ENCODE measurements at regions not wholly inside any gene's neighbourhood (a gene's known extent, or its start where the extent isn't known, plus 50 kb on each side); places are given as distances from the start of the nearest gene placed in this dataset.

- no peaks in the 10 kb centered on the region for H3K27me3 ChIP-seq (ENCODE audit: insufficient read depth, low read length)
- Mint-ChIP-seq H3K27me3 (ENCODE audit: low read depth, unreplicated experiment) (no peaks in the 10 kb centered on the region), H3K36me3 (ENCODE audit: low read depth, unreplicated experiment) (no peaks in the 10 kb centered on the region), H3K27ac (ENCODE audit: unreplicated experiment) (no peak overlapping the region), H3K4me3 (ENCODE audit: unreplicated experiment) (no peak overlapping the region), H3K9me3 (ENCODE audit: unreplicated experiment) (peaks cover 23% of the 10 kb centered on the region), H3K4me1 (ENCODE audit: low read depth, unreplicated experiment) (no peaks in the 10 kb centered on the region)
- no peaks in the 10 kb centered on the region for H3K4me1 ChIP-seq (ENCODE audit: insufficient read depth, low read length)
- H3K9ac ChIP-seq (ENCODE audit: low read length), result no peak overlapping the region
- H4K20me1 ChIP-seq (ENCODE audit: insufficient read depth, low read length), result no peaks in the 10 kb centered on the region
- H3K4me2 ChIP-seq (ENCODE audit: low read length), result no peak overlapping the region
- no peak for FAIRE-seq
- no peak overlapping the region for H2AFZ ChIP-seq (ENCODE audit: low read depth, low read length)
- no peak for DNase-seq (ENCODE audit: low read depth)
- no peaks in the 10 kb centered on the region for H3K79me2 ChIP-seq (ENCODE audit: insufficient read depth, low read length)
- H3K4me3 ChIP-seq (ENCODE audit: insufficient read depth, low read depth, low read length), result no peak overlapping the region
- TF ChIP-seq CTCF (IDR thresholded peaks at IDR 0.05; ENCODE audit: insufficient read depth, low read depth, low read length) (no peak), EZH2 (IDR thresholded peaks at IDR 0.05; ENCODE audit: insufficient read depth, low read length) (no peak)
- H3K9me3 ChIP-seq (ENCODE audit: insufficient read depth, low read depth, low read length), result peaks cover 4% of the 10 kb centered on the region
- H3K27ac ChIP-seq (ENCODE audit: low read depth, low read length), result no peak overlapping the region
- no peaks in the 10 kb centered on the region for H3K36me3 ChIP-seq (ENCODE audit: insufficient read depth, low read length)
Observed at GRCh38 chrX:475926-476723, 89.4 kb upstream of the PPP2R3B start.

GRCh38 chrX:476724-477075 lies 90.0 kb upstream of the PPP2R3B start:
- Histone ChIP-seq H2AFZ (ENCODE audit: low read depth, low read length) (no peak overlapping the region), H3K36me3 (ENCODE audit: insufficient read depth, low read length) (no peaks in the 10 kb centered on the region), H3K4me1 (ENCODE audit: insufficient read depth, low read length) (no peaks in the 10 kb centered on the region), H3K27me3 (ENCODE audit: insufficient read depth, low read length) (no peaks in the 10 kb centered on the region), H3K79me2 (ENCODE audit: insufficient read depth, low read length) (no peaks in the 10 kb centered on the region), H3K9me3 (ENCODE audit: insufficient read depth, low read depth, low read length) (peaks cover 4% of the 10 kb centered on the region), H4K20me1 (ENCODE audit: insufficient read depth, low read length) (no peaks in the 10 kb centered on the region), H3K9ac (ENCODE audit: low read length) (no peak overlapping the region), H3K27ac (ENCODE audit: low read depth, low read length) (no peak overlapping the region), H3K4me2 (ENCODE audit: low read length) (no peak overlapping the region), H3K4me3 (ENCODE audit: insufficient read depth, low read depth, low read length) (no peak overlapping the region)
- Mint-ChIP-seq H3K4me1 (ENCODE audit: low read depth, unreplicated experiment) (no peaks in the 10 kb centered on the region), H3K27me3 (ENCODE audit: low read depth, unreplicated experiment) (no peaks in the 10 kb centered on the region), H3K9me3 (ENCODE audit: unreplicated experiment) (peaks cover 23% of the 10 kb centered on the region), H3K27ac (ENCODE audit: unreplicated experiment) (no peak overlapping the region), H3K4me3 (ENCODE audit: unreplicated experiment) (no peak overlapping the region), H3K36me3 (ENCODE audit: low read depth, unreplicated experiment) (no peaks in the 10 kb centered on the region)
- FAIRE-seq, result no peak
- no peak for DNase-seq (ENCODE audit: low read depth)
- no peak for TF ChIP-seq CTCF (IDR thresholded peaks at IDR 0.05; ENCODE audit: insufficient read depth, low read depth, low read length)
- TF ChIP-seq EZH2 (IDR thresholded peaks at IDR 0.05; ENCODE audit: insufficient read depth, low read length), result no peak

GRCh38 chrX:477441-478012 lies 90.8 kb upstream of the PPP2R3B start:
- Histone ChIP-seq H3K4me1 (ENCODE audit: insufficient read depth, low read length) (no peaks in the 10 kb centered on the region), H3K27me3 (ENCODE audit: insufficient read depth, low read length) (no peaks in the 10 kb centered on the region), H3K27ac (ENCODE audit: low read depth, low read length) (no peak overlapping the region), H3K4me2 (ENCODE audit: low read length) (no peak overlapping the region), H2AFZ (ENCODE audit: low read depth, low read length) (no peak overlapping the region), H3K9ac (ENCODE audit: low read length) (no peak overlapping the region), H3K4me3 (ENCODE audit: insufficient read depth, low read depth, low read length) (no peak overlapping the region), H3K79me2 (ENCODE audit: insufficient read depth, low read length) (no peaks in the 10 kb centered on the region), H3K9me3 (ENCODE audit: insufficient read depth, low read depth, low read length) (peaks cover 3% of the 10 kb centered on the region), H3K36me3 (ENCODE audit: insufficient read depth, low read length) (no peaks in the 10 kb centered on the region), H4K20me1 (ENCODE audit: insufficient read depth, low read length) (no peaks in the 10 kb centered on the region)
- Mint-ChIP-seq H3K36me3 (ENCODE audit: low read depth, unreplicated experiment) (no peaks in the 10 kb centered on the region), H3K27me3 (ENCODE audit: low read depth, unreplicated experiment) (no peaks in the 10 kb centered on the region), H3K4me3 (ENCODE audit: unreplicated experiment) (no peak overlapping the region), H3K9me3 (ENCODE audit: unreplicated experiment) (peaks cover 23% of the 10 kb centered on the region), H3K4me1 (ENCODE audit: low read depth, unreplicated experiment) (no peaks in the 10 kb centered on the region), H3K27ac (ENCODE audit: unreplicated experiment) (no peak overlapping the region)
- no peak for FAIRE-seq
- no peak for TF ChIP-seq CTCF (IDR thresholded peaks at IDR 0.05; ENCODE audit: insufficient read depth, low read depth, low read length)
- TF ChIP-seq EZH2 (IDR thresholded peaks at IDR 0.05; ENCODE audit: insufficient read depth, low read length), result no peak
- no peak for DNase-seq (ENCODE audit: low read depth)

Measured in astrocyte (in vitro differentiated cells and primary cell).